HG02938 (cell line): ENCODE measurements at regions not wholly inside any gene's neighbourhood (a gene's known extent, or its start where the extent isn't known, plus 50 kb on each side); places are given as distances from the start of the nearest gene placed in this dataset.
"Not testable (repeated sequence)": the region's sequence is repeated elsewhere in the genome, so short reads cannot be mapped to it uniquely, and the experiment has no call there.

Source experiments
- ATAC-seq: cut with Tn5 transposase; IDR thresholded peaks from one replicate; pipeline ENCODE4 v1.9.1; 2021; ENCODE audit warnings: mild to moderate bottlenecking, moderate library complexity; ENCODE audit not compliant: unreplicated experiment

GRCh38 chr1:79777481-79778219, 771.1 kb upstream of the ADGRL4 start:
- peak; percentile 100 for ATAC-seq

- no peak for ATAC-seq
These were observed 768.9 kb upstream of the ADGRL4 start for GRCh38 chr1:79775402-79775801.

GRCh38 chr1:79773385-79773784, 766.9 kb upstream of the ADGRL4 start:
- ATAC-seq, result no peak

- no peak for ATAC-seq
These were observed 755.9 kb upstream of the ADGRL4 start for GRCh38 chr1:79762461-79762860.

DNA sequence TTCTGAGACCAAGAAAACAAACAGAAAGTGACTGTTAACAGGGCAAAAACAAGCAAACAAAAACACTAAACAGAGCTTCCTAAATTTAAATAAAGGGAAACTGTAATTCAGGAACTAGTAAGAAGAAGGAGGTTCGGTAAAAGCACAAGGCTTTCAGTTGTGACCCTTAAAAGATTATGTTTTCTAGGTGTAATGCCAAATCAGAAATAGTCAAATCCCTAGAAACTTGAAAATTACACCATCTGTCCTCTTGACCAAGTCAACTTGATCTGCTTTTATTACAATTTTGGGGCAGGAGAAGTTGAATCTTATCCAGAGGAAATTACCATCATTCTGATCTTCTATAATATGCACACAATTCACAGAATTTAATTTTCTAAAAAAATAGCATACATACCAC, 754.0 kb upstream of the ADGRL4 start:
- no peak for ATAC-seq

DNA sequence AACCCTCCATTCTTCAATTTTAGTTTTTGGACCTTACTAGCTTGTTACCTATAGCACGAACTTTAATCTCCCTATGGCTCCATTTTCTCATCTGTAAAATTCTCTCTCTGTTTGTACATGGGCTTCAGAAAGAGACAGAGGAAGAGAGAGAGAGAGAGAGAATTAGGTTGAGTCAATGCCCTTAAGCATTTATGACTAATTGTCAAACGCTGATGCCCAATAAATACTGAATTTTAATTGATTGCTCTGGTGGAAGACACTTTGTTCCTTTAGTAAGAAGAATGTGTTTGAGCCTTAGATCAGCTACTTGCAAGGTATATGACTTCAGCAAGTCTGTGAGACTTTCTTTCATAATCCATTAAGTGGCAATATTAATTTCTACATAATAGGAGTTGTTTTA, 743.1 kb upstream of the ADGRL4 start:
- ATAC-seq, result no peak

DNA sequence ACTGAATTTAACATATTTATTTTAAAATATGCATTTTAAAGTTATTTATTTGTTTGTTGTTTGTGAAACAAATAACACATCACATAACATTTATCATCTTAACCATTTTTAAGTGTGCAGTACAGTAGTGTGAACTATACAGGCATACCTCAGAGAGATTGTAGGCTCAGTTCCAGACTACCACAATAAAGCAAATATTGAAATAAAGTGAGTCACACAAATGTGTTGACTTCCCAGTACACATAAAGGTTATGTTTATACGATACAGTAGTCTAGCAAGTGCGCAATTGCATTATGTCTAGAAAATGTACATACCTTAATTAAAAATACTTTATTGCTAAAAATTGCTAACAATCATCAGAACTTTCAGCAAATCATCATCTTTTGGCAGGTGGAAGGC, 739.4 kb upstream of the ADGRL4 start:
- ATAC-seq, result no peak

DNA sequence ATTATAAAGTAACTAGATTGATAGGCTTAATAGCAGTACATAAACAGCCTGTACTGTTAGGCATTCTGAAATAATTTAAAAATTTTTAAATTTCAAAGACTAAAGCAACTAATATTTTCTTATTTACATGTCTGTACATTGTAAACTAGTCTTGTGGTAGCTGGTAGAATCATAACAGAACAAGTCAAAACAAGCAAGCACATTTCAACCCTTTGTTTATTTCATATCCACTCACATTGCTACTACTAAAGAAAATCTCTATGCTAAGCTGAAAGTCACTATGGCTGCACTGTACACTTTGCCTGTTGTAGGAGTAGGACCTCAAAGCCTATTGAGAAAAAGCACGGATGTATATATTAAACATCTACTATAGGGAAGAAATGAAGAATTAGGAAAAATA, 738.2 kb upstream of the ADGRL4 start:
- no peak for ATAC-seq

DNA sequence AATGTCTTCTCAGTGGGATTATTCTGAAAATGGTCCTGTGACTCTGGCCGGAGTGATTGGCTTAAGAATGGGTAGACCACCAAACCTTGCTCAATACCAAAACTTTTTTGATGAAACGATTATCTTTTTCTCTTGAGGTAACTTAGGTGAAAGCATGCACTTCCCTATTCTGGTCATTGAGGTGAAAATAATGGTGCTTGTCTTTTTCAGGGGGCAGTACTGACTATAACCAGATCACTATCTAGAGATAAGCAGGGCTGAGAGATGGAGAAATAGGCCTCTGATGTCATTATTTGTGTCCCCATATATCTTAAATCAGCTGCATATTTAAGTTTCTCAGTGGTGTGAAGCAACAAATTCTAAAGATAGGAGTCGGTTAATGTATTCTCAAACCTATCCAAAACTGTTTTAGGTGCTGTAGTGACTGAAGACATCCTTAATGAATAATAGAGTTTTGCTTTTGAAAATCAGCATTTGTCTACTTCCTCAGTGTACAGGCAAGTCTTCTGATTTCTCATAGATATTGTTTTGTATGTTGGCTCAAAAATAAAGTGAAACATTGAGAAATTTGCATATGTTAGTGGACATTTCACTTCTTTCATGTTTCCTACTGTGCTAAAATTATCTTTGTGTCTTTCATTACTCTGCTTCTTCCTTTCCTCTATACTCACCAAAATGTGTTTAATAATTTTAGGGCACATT, 735.3 kb upstream of the ADGRL4 start:
- peak; percentile 90 for ATAC-seq

DNA sequence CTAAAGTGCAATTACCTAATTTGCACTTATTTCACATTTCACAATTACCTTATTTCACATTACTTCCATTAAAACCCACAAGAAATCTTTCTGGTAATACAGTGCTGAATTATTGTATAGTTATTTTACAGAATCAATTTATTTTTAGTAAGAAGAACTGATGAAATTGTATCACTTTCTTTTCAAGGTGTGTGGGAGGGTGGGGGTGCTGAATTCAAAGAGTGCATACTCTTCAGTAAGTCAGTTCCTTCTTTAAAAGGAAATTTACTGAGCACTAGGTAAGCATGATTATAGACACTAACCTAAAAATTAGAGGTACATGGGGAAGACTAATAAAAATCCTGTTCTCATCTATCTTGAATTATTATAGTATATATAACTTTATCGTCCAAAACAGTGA, 731.6 kb upstream of the ADGRL4 start:
- no peak for ATAC-seq

DNA sequence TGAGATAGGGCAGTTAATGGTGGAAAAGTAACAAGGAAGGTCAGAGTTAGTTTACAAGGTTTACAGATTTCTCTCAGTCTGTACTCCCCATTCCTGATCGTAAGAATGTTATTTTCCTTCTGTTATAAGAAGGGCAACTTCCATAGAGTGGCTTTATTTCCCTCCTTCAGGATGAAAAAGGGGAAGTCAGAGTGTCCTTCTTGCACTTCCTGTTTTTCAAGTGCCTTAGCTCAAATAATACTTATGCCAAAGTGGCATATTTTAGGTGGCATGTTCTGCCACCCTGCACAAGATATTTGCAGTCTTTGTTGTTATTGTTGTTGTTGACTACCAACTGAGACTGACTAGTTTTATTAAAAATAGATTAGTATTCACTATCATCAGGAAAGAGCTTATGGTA, 730.7 kb upstream of the ADGRL4 start:
- ATAC-seq, result no peak

- ATAC-seq, result no peak
These were observed 726.4 kb upstream of the ADGRL4 start for GRCh38 chr1:79732950-79733349.

DNA sequence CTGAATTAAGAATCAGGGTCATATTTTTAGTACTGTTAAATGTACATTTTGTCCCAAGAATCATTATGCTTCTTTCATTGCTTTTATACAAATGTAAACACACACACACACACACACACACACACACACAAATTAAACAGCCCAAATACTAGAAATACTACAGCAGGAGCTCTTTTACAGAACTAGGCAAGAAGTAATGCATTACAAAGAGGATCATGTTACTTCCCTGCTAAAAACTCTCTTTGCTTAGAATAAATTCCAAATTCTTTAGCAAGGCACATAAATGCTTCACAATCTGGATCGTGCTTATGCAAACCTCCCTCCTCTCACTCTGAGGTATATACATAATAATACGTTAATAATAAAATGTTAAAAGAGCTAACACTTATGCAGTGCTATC, 720.4 kb upstream of the ADGRL4 start:
- ATAC-seq, result no peak

- ATAC-seq, result no peak
These were observed 719.8 kb upstream of the ADGRL4 start for GRCh38 chr1:79726321-79726720.

DNA sequence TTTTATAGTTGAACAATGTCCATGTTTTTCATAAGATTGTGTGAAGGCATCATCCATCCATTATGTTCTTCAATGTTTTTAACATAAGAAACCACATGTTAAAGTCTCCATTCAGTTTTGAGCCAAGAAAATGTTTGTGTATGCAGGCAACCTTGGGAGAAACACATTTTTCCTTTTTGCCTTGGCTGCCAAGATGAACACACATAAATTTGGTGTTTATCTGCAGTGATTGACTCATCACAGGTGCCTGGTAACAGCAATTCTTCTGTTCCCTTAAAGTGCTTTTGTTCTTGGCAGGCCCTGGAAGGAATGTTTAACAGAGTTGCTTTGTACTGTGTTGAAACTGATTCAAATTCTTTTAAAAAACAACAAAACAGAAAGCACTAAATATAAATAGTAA, 709.9 kb upstream of the ADGRL4 start:
- no peak for ATAC-seq

DNA sequence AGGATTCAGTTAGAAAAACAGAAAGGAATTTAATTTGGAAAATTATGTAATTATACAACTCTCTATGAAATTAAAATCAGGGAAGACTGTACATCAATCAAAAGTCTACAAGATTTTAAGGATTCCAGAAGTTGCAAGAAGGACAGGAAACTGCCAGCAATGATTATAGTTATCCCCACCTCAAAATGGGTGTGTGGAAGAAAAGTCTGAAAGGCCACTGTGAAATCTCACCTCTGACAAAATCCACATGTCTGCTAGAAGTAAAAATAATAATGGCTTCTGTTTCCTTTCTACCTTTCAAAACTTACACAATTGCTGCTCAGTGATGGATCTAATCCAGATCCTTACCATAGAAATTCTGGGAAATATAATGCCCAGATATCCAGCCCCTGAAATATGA, 708.1 kb upstream of the ADGRL4 start:
- ATAC-seq, result no peak

GRCh38 chr1:79711001-79711431, 704.5 kb upstream of the ADGRL4 start:
- peak; percentile 85 for ATAC-seq

DNA sequence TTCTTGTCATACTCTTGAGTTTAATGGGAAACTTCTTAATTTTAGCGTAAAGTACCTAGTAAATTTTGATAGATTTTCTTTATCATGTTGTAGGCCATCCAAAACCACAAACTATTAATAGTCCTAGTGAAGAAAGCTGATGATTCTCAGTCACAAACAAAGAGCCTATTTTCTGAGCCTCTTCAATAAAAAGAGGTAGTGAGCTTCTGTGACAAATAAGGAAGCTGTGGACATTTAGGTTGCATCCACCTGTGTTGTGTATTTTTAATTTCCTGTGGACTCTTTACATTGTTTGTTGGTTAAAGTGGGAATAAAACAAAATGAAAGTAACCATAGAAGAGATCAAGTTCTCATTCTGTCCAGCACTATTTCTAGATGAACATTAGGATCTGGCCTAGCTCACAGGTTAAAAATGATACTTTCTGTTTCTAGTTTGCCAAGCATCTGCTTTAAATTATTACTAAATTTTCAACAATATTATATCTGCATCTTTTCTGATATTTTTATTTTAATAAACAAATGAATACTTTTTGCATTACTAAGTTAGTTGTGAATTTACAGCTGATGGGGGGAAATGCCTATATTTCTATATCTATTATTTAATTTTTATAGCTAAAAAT, 702.2 kb upstream of the ADGRL4 start:
- ATAC-seq, result no peak

DNA sequence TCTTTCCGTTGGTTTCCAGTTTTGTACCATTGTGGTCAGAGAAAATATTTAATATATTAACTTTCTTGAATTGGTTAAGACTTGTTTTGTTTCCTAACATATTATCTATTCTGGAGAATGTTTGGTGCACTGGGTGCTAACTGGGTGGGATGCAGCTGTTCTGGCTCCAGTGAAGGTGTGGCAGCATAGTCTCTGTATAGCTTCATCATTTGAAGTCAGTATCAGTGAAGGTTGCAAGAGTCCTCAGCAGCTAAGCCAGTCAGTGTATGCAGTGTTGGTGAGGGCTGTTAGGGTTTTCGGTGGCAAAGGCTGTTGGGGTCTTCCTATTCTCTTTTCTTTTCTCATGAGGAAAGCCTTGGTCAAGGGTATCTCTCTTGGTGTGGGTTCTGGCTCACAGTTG, 698.7 kb upstream of the ADGRL4 start:
- ATAC-seq, result no peak

- ATAC-seq, result no peak
These were observed 697.5 kb upstream of the ADGRL4 start for GRCh38 chr1:79704067-79704466.

GRCh38 chr1:79702336-79702999, 695.9 kb upstream of the ADGRL4 start:
- not testable (repeated sequence) for ATAC-seq

DNA sequence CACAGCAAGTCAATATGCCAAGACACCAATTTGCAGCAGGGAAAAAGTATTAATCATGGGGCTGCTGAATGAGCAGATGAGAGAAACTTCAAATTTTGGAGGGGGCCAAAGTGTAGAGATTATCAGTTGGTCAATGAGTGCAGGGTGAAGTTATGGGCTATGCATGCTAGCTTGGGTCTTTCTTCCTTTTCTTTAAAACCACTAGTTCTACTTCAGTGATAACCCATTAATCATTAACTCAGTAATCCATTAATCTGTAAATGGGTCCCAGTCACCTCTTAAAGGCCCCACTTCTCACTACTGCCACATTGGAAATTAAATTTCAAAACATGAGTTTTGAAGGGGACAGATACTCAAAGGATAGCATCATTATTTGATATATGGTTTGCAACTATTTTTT, 688.6 kb upstream of the ADGRL4 start:
- peak; percentile 96 for ATAC-seq
